AG10803 (cell line): ENCODE measurements at regions not wholly inside any gene's neighbourhood (a gene's known extent, or its start where the extent isn't known, plus 50 kb on each side); places are given as distances from the start of the nearest gene placed in this dataset.
A peak's percentile ranks its signal among the peaks of the same experiment; 100 is the strongest.

Experiments used
- DNase-seq: peaks from one replicate; pipeline ENCODE4 v3.0.0; 2010; ENCODE audit warnings: low read depth
- H3K4me3 ChIP-seq: 2 replicates; pipeline ENCODE4 v1.5.1; 2011; ENCODE audit warnings: mild to moderate bottlenecking, low read length, control low read depth
- CTCF ChIP-seq: conservative IDR thresholded peaks from 2 replicates; pipeline ENCODE4 v1.5.1; 2011; ENCODE audit warnings: mild to moderate bottlenecking, low read length, control low read depth, inconsistent platforms

- no peak for TF ChIP-seq CTCF
- DNase-seq: no peak
- H3K4me3 ChIP-seq: no peak overlapping the region
Measured at GRCh38 chr3:10746001-10746400, 70.0 kb upstream of the SLC6A11 start.

- no peak for TF ChIP-seq CTCF
- H3K4me3 ChIP-seq: no peak overlapping the region
- DNase-seq: no peak
Measured at GRCh38 chr3:10746684-10747083, 69.3 kb upstream of the SLC6A11 start.

GRCh38 chr3:10747341-10747740 is 68.7 kb upstream of the SLC6A11 start:
- no peak overlapping the region for H3K4me3 ChIP-seq
- DNase-seq: no peak
- no peak for TF ChIP-seq CTCF

GRCh38 chr3:10748040-10748439 is 68.0 kb upstream of the SLC6A11 start:
- TF ChIP-seq CTCF: no peak
- no peak overlapping the region for H3K4me3 ChIP-seq
- DNase-seq: no peak

GRCh38 chr3:10753964-10754363 is 62.1 kb upstream of the SLC6A11 start:
- no peak overlapping the region for H3K4me3 ChIP-seq
- peak; percentile 13 for DNase-seq
- no peak for TF ChIP-seq CTCF

GRCh38 chr3:10756546-10756945 is 59.5 kb upstream of the SLC6A11 start:
- no peak overlapping the region for H3K4me3 ChIP-seq
- DNase-seq: no peak
- TF ChIP-seq CTCF: no peak

GRCh38 chr3:10757021-10757820 is 58.8 kb upstream of the SLC6A11 start:
- H3K4me3 ChIP-seq: no peak overlapping the region
- peak; percentile 1 for DNase-seq
- TF ChIP-seq CTCF: no peak
